Activated T-cell treated with anti-CD3 and anti-CD28 coated beads for 48 hours (primary cell): ENCODE measurements at regions not wholly inside any gene's neighbourhood (a gene's known extent, or its start where the extent isn't known, plus 50 kb on each side); places are given as distances from the start of the nearest gene placed in this dataset.
"Not testable (repeated sequence)": the region's sequence is repeated elsewhere in the genome, so short reads cannot be mapped to it uniquely, and the experiment has no call there.

Experiments
- DNase-seq: peaks from one replicate; pipeline ENCODE4 v3.0.0-alpha.2; 2020; ENCODE audit warnings: low read depth

DNA sequence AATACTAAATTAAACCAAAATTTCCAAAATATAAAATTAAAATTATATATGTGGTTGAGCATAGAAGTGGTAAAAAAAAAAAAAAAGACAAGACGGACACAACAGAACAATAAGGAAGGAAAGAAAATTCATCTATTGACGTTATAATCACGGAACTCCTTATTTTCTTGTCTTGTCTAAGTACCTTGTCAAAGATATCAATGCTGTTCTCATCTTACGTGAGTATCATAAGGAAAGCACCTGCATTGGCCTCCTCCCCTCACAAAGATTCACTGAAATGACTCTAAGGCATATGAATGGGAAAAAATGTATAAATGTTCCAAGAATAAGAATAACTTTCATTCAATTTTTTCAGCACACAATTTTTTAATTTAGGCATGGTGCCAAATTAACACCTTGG, 135.4 kb downstream of the PPP1R3A start:
- DNase-seq: no peak

- DNase-seq: no peak
Observed at GRCh38 chr7:113775804-113776203, 143.0 kb downstream of the PPP1R3A start.

DNA sequence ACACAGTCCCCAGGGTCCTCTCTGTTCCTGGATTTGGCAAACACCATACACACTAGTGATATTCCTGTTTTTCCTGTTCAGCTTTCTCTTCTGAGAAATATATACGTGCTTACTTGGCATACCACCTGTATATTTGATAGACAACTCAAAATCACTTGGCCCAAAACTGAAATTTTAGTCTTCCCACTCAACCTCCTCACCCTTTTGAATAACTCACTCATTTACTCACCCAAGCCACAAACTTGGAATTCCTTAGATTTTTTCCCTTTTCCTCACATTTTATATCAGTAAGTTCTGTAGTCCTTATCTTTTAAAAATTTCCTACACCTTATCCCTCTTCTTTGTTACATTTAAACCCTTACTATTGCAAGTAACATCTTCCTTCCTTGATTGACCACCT, 143.4 kb downstream of the PPP1R3A start:
- DNase-seq: no peak

DNA sequence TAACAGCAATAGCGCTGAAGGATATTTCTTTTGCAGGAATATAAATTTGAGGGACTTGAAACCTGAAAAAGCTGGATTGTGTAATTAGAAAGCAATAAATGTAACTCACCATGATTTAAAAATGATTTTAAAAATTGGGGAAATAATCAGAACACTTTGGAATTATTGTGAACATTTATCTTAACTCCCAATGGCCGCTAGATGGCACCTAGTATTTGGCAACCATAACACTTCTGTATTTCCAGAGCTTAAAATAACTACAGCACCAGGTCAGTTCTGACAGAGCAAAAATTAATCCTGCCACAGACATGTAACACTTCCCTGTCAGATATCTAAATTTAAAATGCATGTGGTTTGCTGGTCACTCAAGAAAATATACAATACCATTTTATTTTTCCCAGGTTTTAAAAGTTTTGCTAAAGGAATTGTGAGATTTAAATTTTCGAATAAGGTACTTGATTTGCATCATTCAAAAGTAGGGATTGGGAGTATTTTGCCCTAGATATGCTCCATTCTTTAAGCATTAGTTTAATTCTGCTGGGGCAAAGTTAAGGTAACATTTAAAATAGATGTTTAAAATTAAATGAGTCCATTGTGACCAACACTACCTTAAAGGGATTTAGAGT, 144.5 kb downstream of the PPP1R3A start:
- no peak for DNase-seq

DNA sequence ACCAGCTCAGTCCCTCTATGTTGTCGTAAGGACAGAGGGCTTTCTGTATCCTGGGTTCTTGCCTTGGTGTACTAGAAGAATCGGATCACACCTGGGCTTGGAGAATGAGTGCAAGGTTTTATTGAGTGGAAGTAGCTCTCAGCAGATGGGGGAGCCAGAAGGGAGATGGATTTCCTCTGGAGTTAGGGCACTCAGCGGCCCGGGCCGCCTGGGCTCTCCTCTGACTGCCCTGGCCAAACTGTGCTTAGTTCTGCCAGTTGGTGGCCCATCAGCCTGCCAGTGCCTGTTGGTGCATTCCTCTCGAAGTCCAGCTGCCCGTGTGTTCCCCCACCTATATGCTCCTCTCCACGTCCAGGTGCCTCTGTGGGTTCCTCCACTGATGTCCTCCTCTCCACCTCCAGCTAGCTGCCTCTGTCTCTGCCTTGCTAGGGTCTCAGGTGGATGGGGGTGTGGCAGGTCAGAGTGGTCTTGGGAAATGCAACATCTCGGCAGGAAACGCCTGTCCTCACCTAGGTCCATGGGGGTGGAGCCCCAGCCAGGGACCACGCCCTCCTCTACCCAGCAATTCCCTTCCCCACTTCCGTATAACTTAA, 148.6 kb downstream of the PPP1R3A start:
- no peak for DNase-seq

DNA sequence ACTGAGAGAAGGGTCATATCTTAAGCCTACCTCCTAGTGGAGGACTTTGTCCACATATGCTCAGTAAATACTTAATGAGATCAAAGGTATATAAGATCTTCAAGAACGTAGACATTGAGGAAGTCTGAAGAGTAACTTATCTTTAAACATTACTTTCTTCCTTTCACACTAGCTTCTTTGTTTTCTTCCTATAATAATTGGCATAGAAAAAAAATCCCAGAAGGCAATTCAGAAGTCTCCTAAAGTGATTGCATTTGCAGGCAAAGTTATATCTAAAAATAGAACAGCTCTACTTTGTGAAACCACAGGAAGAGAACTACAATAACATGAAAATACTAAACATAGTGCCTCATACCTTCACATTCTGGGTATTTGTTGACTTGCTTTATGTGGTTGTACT, 150.4 kb downstream of the PPP1R3A start:
- DNase-seq: no peak

GRCh38 chr7:113764401-113765035, 154.3 kb downstream of the PPP1R3A start:
- no peak for DNase-seq

DNA sequence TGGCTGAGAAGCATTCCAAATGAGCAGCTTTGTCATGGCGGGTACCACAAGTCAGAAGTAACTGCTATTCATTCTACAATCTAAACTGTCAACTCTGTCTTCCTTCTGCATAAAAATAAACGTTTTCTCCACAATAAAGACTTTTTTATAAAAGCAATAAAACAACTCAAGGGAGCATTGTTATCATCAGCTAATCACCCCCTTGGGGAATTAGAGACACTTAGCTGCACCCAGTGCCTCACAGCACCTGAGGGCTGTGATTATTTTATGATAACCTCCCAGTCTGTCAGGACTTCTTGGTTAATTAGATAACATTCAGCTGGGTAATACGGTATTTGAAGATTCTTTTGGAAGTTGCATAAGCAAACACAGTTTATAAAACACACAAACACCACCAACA, 155.6 kb downstream of the PPP1R3A start:
- no peak for DNase-seq

GRCh38 chr7:113756250-113756649, 162.6 kb downstream of the PPP1R3A start:
- no peak for DNase-seq

GRCh38 chr7:113752689-113753088, 166.1 kb downstream of the PPP1R3A start:
- DNase-seq: no peak

DNA sequence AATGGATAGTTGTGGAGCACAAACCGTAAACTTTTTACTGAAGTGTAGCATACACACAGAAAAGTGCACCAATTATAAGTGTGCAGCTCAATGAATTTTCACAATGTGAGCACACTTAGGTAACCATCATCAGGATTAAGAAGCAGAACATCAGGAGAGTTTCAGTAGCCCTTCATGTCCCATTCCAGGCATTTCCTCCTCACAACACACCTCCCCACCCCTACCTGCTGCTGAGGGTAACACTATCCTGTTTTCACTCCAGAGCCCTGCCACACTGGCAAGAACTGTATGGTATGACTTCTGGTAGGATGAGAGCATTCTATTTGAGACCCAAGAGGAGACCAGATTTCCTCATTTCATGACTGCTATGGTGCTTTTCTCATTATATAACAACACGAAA, 166.5 kb downstream of the PPP1R3A start:
- DNase-seq: no peak

GRCh38 chr7:113751547-113751946, 167.3 kb downstream of the PPP1R3A start:
- no peak for DNase-seq

GRCh38 chr7:113748385-113748784, 170.4 kb downstream of the PPP1R3A start:
- not testable (repeated sequence) for DNase-seq

- not testable (repeated sequence) for DNase-seq
Observed at GRCh38 chr7:113742946-113743431, 175.8 kb downstream of the PPP1R3A start.

DNA sequence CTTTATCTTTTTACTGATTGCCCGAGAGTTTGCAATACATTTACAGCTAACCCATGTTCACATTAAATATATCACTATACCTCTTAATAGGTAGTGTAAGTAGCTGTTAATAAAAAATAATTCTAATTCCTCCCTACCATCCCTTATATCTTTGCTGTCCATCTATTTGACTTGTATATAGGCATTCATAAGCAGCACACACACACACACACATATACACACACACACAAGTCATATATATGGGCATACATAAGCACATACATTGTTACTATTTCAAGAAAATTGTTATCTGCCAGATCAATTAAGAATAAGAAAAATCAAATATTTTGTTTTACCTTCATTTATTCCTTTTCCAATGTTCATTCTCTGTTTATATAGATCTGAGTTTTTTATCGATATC, 176.4 kb downstream of the PPP1R3A start:
- DNase-seq: no peak

- no peak for DNase-seq
Observed at GRCh38 chr7:113731571-113731970, 187.2 kb downstream of the PPP1R3A start.

- no peak for DNase-seq
Observed at GRCh38 chr7:113730309-113730955, 188.4 kb downstream of the PPP1R3A start.

DNA sequence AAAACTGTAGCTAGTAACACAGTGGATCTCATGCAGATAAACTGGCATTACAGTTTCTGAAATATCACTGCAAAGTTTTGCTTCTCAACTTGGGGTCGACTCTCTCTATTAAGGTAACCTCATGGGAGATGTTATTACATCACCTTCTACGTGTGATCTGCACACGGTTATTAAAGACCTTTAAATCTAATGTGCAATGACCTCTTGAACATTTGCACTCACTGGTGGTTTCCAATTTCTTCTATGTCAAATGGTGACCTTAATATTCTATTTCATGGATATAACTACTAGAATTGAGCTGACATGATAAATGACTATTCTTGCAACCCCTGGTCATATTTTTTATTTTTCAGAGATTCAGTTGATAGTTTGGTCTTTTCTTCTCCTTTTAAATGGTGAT, 191.3 kb downstream of the PPP1R3A start:
- DNase-seq: no peak

GRCh38 chr7:113722006-113722405, 196.8 kb downstream of the PPP1R3A start:
- DNase-seq: no peak

DNA sequence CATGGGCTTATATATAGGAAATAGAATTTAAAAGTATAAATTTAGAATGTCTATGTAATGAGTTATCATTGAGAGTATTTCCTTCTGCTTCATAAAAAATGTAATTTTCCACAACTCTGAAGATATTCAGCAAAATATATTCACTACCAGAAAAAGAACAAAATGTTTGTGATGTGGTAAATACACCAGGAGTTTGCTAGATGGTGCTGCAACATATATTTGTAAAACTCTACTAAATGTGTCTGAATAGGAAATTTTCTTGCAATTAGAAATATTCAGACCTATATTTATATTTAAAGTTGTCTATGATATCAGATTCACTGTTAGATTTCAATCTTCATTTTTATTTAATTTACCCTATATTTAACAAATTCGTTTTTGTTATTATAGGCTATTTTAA, 201.1 kb downstream of the PPP1R3A start:
- no peak for DNase-seq

DNA sequence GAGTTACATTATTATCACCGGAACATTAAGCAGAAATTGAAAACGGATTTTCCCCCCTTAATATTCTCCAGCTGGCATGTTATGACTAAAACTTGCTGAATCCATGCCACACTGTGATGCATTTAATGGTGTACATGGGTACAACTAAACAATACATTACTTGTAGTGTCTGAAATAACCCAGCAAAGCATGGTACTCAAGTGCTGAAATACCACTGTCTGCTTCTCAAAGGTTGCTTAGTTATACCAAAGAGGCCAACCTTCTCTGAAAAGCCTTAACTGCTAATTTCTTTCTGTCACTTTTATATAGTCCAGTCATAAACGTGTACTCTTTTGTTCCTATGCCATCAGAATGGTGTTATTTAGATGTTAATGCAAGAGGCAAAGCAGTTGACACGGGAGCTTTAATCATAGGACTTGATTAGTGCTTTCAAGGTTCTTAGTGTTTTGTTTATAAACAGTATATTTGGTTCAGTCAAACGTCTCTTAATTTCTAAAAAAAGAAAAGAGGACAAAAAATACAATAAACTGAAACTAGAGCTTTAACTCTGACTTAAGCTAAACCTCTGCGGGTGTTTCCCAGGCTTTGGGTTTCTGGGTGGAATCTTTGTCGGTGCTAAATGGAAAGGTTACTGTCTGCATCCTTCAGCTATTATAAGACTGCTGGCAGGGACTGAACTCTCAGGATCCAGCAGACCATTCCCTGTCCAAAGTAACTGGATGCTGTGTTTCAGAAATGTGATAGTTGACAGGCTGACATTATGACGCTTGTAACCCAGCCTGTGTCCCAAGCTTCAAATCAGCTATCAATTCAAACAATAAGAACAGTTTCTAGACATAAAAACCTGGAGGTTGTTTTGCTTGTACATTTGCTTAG, 202.6 kb downstream of the PPP1R3A start:
- no peak for DNase-seq

GRCh38 chr7:113715262-113715661, 203.5 kb downstream of the PPP1R3A start:
- no peak for DNase-seq
